ENCODE measurements at regions not wholly inside any gene's neighbourhood (a gene's known extent, or its start where the extent isn't known, plus 50 kb on each side); places are given as distances from the start of the nearest gene placed in this dataset.

- DNase-seq = no peak
- ChIA-PET POLR2A (no interaction called here), CTCF (no interaction called here)
- no peak overlapping the region for H3K27ac Mint-ChIP-seq
- H3K4me1 Mint-ChIP-seq = no peaks in the 10 kb centered on the region
- no peak overlapping the region for H3K4me3 Mint-ChIP-seq
- no peaks in the 10 kb centered on the region for H3K27me3 Mint-ChIP-seq
- no peaks in the 10 kb centered on the region for H3K36me3 Mint-ChIP-seq (ENCODE audit: low read depth)
- peaks cover 3% of the 10 kb centered on the region for H3K9me3 Mint-ChIP-seq
These were observed 421.7 kb upstream of the HTR2C start for GRCh38 chrX:114162068-114162735.

GRCh38 chrX:114152801-114153200 lies 431.1 kb upstream of the HTR2C start:
- Mint-ChIP-seq H3K9me3 (no peaks in the 10 kb centered on the region), H3K27ac (no peak overlapping the region)
- POLR2A ChIA-PET = no interaction called here

GRCh38 chrX:114152130-114152529 lies 431.8 kb upstream of the HTR2C start:
- no peak overlapping the region for H3K27ac Mint-ChIP-seq
- ChIA-PET POLR2A (no interaction called here), CTCF (no interaction called here)
- DNase-seq = no peak
- no peaks in the 10 kb centered on the region for H3K27me3 Mint-ChIP-seq
- H3K4me3 Mint-ChIP-seq = no peak overlapping the region
- no peaks in the 10 kb centered on the region for H3K9me3 Mint-ChIP-seq
- no peaks in the 10 kb centered on the region for H3K4me1 Mint-ChIP-seq
- H3K36me3 Mint-ChIP-seq (ENCODE audit: low read depth) = no peaks in the 10 kb centered on the region

More at GRCh38 chrX:114152801-114153200, 431.1 kb upstream of the HTR2C start:
- Mint-ChIP-seq H3K4me1 (no peaks in the 10 kb centered on the region), H3K27me3 (no peaks in the 10 kb centered on the region), H3K36me3 (ENCODE audit: low read depth) (no peaks in the 10 kb centered on the region), H3K4me3 (no peak overlapping the region)
- CTCF ChIA-PET = no interaction called here
- no peak for DNase-seq

- Mint-ChIP-seq H3K4me3 (no peak overlapping the region), H3K4me1 (no peaks in the 10 kb centered on the region), H3K27ac (no peak overlapping the region), H3K27me3 (no peaks in the 10 kb centered on the region), H3K9me3 (no peaks in the 10 kb centered on the region), H3K36me3 (ENCODE audit: low read depth) (no peaks in the 10 kb centered on the region)
- CTCF ChIA-PET = no interaction called here
- no peak for DNase-seq
- POLR2A ChIA-PET = no interaction called here
These were observed 449.4 kb upstream of the HTR2C start for GRCh38 chrX:114134465-114134864.

- no peaks in the 10 kb centered on the region for H3K27me3 Mint-ChIP-seq
- no peaks in the 10 kb centered on the region for H3K4me1 Mint-ChIP-seq
- CTCF ChIA-PET = no interaction called here
- POLR2A ChIA-PET = no interaction called here
- no peaks in the 10 kb centered on the region for H3K36me3 Mint-ChIP-seq (ENCODE audit: low read depth)
- no peak overlapping the region for H3K27ac Mint-ChIP-seq
- H3K9me3 Mint-ChIP-seq = no peaks in the 10 kb centered on the region
- DNase-seq = no peak
- no peak overlapping the region for H3K4me3 Mint-ChIP-seq
These were observed 456.4 kb upstream of the HTR2C start for GRCh38 chrX:114127411-114128025.

GRCh38 chrX:114127005-114127404 lies 456.9 kb upstream of the HTR2C start:
- Mint-ChIP-seq H3K36me3 (ENCODE audit: low read depth) (no peaks in the 10 kb centered on the region), H3K4me3 (no peak overlapping the region), H3K27me3 (no peaks in the 10 kb centered on the region), H3K4me1 (no peaks in the 10 kb centered on the region), H3K9me3 (no peaks in the 10 kb centered on the region), H3K27ac (no peak overlapping the region)
- POLR2A ChIA-PET = no interaction called here
- DNase-seq = no peak
- CTCF ChIA-PET = no interaction called here

- ChIA-PET POLR2A (no interaction called here), CTCF (no interaction called here)
- no peak for DNase-seq
- H3K4me3 Mint-ChIP-seq = no peak overlapping the region
- H3K27me3 Mint-ChIP-seq = no peaks in the 10 kb centered on the region
- peaks cover 5% of the 10 kb centered on the region for H3K9me3 Mint-ChIP-seq
- no peaks in the 10 kb centered on the region for H3K36me3 Mint-ChIP-seq (ENCODE audit: low read depth)
- H3K4me1 Mint-ChIP-seq = no peaks in the 10 kb centered on the region
- no peak overlapping the region for H3K27ac Mint-ChIP-seq
These were observed 482.8 kb upstream of the HTR2C start for GRCh38 chrX:114101081-114101480.

- Mint-ChIP-seq H3K27ac (no peak overlapping the region), H3K27me3 (no peaks in the 10 kb centered on the region), H3K4me1 (no peaks in the 10 kb centered on the region), H3K4me3 (no peak overlapping the region), H3K9me3 (peaks cover 5% of the 10 kb centered on the region), H3K36me3 (ENCODE audit: low read depth) (no peaks in the 10 kb centered on the region)
- no peak for DNase-seq
- POLR2A ChIA-PET = no interaction called here
- CTCF ChIA-PET = no interaction called here
These were observed 486.0 kb upstream of the HTR2C start for GRCh38 chrX:114097866-114098265.

- Mint-ChIP-seq H3K4me3 (no peak overlapping the region), H3K27me3 (no peaks in the 10 kb centered on the region), H3K4me1 (no peaks in the 10 kb centered on the region), H3K36me3 (ENCODE audit: low read depth) (no peaks in the 10 kb centered on the region), H3K9me3 (peaks cover 5% of the 10 kb centered on the region), H3K27ac (no peak overlapping the region)
- POLR2A ChIA-PET = no interaction called here
- CTCF ChIA-PET = no interaction called here
- DNase-seq = no peak
These were observed 486.5 kb upstream of the HTR2C start for GRCh38 chrX:114097427-114097826.

GRCh38 chrX:114095789-114096188 lies 488.1 kb upstream of the HTR2C start:
- ChIA-PET CTCF (no interaction called here), POLR2A (no interaction called here)
- Mint-ChIP-seq H3K36me3 (ENCODE audit: low read depth) (no peaks in the 10 kb centered on the region), H3K9me3 (peaks cover 5% of the 10 kb centered on the region), H3K4me3 (no peak overlapping the region), H3K27me3 (no peaks in the 10 kb centered on the region), H3K27ac (no peak overlapping the region), H3K4me1 (no peaks in the 10 kb centered on the region)
- no peak for DNase-seq

- Mint-ChIP-seq H3K4me3 (no peak overlapping the region), H3K9me3 (no peaks in the 10 kb centered on the region), H3K4me1 (no peaks in the 10 kb centered on the region), H3K27me3 (no peaks in the 10 kb centered on the region), H3K36me3 (ENCODE audit: low read depth) (no peaks in the 10 kb centered on the region), H3K27ac (no peak overlapping the region)
- POLR2A ChIA-PET = no interaction called here
- DNase-seq = no peak
- CTCF ChIA-PET = no interaction called here
These were observed 496.3 kb upstream of the HTR2C start for GRCh38 chrX:114087543-114087942.

GRCh38 chrX:114077773-114078172 lies 506.1 kb upstream of the HTR2C start:
- no peaks in the 10 kb centered on the region for H3K27me3 Mint-ChIP-seq
- H3K4me3 Mint-ChIP-seq = no peak overlapping the region
- no peak overlapping the region for H3K27ac Mint-ChIP-seq
- H3K36me3 Mint-ChIP-seq (ENCODE audit: low read depth) = no peaks in the 10 kb centered on the region
- H3K9me3 Mint-ChIP-seq = no peaks in the 10 kb centered on the region
- H3K4me1 Mint-ChIP-seq = no peaks in the 10 kb centered on the region
- CTCF ChIA-PET = no interaction called here
- no peak for DNase-seq
- POLR2A ChIA-PET = no interaction called here

- H3K27ac Mint-ChIP-seq = no peak overlapping the region
- no peak for DNase-seq
- ChIA-PET CTCF (interaction anchor here (0.7 kb wide), 1 partner anchor 13 kb away, joined by 3 read pairs; no protein-coding TSS in a partner anchor), POLR2A (no interaction called here)
- H3K27me3 Mint-ChIP-seq = no peaks in the 10 kb centered on the region
- no peaks in the 10 kb centered on the region for H3K36me3 Mint-ChIP-seq (ENCODE audit: low read depth)
- no peaks in the 10 kb centered on the region for H3K9me3 Mint-ChIP-seq
- no peak overlapping the region for H3K4me3 Mint-ChIP-seq
- H3K4me1 Mint-ChIP-seq = no peaks in the 10 kb centered on the region
These were observed 508.7 kb upstream of the HTR2C start for GRCh38 chrX:114075073-114075673.

- CTCF ChIA-PET = no interaction called here
These were observed 510.0 kb upstream of the HTR2C start for GRCh38 chrX:114073926-114074325.

More at GRCh38 chrX:114073926-114074325, 510.0 kb upstream of the HTR2C start:
- Mint-ChIP-seq H3K9me3 (no peaks in the 10 kb centered on the region), H3K27me3 (no peaks in the 10 kb centered on the region), H3K27ac (no peak overlapping the region), H3K4me1 (no peaks in the 10 kb centered on the region), H3K36me3 (ENCODE audit: low read depth) (no peaks in the 10 kb centered on the region), H3K4me3 (no peak overlapping the region)
- POLR2A ChIA-PET = no interaction called here
- DNase-seq = no peak
